ENCODE measurements at regions not wholly inside any gene's neighbourhood (a gene's known extent, or its start where the extent isn't known, plus 50 kb on each side); places are given as distances from the start of the nearest gene placed in this dataset.

GRCh38 chr3:159174715-159175692 is 373.1 kb downstream of the MFSD1 start:
- DNase-seq = no peak

GRCh38 chr3:159178209-159178897 is 376.5 kb downstream of the MFSD1 start:
- no peak for DNase-seq

DNA sequence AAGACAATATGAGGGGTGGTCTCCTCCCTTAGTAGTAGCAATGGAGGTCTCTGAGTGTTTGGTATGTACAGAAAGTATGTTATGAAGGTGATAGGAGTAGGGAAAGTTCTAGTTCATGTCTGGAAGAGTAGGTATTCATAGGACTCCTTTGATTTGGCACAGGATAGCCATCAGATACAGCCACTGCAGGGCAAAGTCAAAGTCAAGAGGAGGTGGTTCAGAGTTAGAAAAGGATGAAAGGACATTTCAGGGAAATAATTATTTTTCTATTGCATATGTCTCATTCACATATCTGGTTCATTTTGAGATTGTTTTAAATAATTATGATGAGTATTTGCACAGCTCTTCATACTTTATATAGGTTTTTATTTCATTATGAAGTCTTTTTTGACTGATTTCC is 381.1 kb downstream of the MFSD1 start:
- DNase-seq = no peak

GRCh38 chr3:159185443-159186050 is 383.7 kb downstream of the MFSD1 start:
- no peak for DNase-seq

GRCh38 chr3:159186581-159186980 is 384.7 kb downstream of the MFSD1 start:
- DNase-seq = no peak

DNA sequence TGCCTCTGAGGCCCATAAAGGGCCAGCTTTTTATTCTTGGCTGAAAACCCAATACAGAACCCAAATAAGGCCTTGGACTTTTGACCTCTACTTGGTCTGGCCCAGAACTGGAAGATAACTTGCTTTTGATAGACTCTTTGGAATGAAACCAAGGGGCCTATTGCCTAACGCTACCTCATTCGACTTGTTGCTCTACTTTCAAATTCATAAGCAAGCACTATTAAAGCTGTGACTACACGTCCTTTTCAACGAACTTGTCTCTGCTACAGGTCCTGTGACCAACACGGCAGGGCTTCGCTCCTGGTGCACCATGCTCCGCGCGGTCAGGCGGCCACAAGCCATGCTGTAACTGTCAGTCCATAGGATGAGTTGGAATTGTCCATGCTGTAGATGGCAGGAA is 385.4 kb downstream of the MFSD1 start:
- DNase-seq = no peak

DNA sequence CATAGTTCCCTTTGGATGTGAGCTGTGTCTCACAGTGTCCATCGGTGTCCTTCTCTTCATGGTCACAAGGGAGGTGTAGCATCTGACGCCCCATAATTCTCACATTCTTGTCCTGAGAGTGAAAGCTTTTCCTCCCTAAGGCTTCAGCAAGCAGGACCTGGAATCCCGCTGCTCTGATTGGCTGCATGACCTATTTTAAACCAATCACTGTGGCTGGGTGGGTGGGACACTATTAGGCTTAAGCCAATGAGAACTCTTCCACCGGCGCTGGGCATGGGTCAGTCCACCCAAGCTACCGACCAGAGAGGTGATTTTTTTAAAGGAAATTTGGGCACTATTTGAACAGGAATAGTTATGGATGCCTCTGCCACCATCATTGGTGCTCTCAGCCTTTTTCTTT is 385.9 kb downstream of the MFSD1 start:
- DNase-seq = no peak

DNA sequence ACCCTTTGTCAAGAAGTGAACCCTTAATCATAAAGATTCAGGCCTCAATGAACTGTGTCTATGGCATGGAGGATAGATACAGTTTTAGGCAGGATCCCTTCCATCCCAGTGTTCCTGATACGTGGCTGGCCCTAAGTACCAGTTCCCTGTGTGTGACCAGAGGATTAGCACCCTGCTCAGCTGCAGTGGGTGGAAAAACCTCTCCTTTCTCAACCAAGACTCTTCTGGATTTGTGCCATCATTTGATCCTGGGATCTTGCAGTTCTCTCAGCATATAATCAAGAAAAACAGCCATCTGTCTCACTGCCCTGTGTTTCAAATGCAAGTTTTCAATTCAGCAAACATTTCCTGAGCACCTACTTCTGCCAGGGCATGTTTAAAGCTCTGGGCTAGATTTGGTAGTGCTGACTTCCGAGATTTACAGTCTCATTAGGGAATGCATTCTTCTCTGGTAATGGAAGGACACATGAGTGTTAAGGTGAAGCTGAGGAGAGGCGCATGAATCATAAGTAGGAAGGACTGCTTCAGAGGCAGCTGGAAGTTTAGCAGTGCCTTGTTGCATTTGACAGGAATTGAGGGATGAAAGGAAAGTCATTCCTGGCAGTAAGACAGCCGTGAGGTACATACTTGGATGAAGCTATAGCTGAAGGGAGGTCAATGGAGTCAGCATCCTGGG is 388.3 kb downstream of the MFSD1 start:
- DNase-seq = no peak

- DNase-seq = no peak
Observed at GRCh38 chr3:159191447-159191846, 389.6 kb downstream of the MFSD1 start.

DNA sequence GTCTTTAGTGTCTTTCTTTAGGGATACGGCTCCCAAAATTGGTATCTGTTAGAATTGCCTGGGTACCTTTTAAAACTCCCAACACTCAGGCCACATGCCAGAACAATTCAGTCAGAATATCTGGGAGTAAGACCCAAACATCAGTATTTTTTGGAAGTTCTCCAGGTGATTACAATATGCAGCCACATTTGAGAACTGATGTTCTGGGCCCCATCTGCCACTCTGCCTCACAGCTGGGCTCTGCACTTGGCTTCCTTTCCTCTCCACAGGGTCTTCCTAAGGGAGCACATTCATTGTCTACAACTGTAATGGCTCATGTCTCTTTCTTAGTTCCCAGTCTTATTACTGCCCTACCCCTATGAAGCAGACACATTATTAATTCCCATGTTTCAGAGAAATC is 394.5 kb downstream of the MFSD1 start:
- DNase-seq = no peak

GRCh38 chr3:159200176-159200575 is 398.3 kb downstream of the MFSD1 start:
- no peak for DNase-seq

GRCh38 chr3:159208050-159208449 is 406.2 kb downstream of the MFSD1 start:
- no peak for DNase-seq

DNA sequence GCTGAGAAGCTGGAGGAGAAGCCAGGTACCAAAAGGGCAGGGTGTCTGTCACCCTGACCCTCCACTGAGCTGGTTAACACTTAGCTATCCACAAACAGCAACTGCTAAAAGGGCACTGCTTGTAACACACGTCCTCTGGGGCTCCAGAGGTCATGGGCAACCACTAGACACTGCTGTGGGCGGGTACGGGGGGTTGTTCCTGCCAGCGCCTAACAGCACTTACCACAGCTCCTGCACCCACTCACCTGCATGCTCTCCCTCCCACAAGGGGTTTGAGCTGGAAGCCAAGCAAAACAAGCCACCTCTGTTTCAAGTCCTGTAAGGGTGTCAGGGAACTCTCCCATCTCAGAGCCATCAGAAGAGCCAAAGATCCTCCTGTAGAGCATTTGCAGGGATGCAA is 407.6 kb downstream of the MFSD1 start:
- no peak for DNase-seq

GRCh38 chr3:159210336-159210735 is 408.5 kb downstream of the MFSD1 start:
- no peak for DNase-seq

DNA sequence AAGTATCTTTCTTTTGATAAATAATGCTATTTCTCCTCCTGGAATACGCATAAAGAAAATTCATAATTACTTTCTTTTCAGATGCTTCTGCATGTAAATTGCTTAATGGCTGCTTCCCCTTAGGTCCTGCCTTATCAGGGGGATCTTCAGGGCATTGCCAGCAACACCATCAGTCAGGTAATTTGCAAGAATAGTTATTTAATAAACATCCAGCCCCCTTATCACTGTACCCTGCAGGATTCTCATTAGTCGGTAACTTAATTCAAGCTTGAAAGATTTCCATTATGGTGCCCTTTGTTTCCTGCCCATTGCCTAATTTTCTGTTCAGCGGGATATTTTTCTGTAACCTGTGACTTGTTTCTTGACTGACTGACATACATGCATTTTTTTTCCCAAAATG is 414.5 kb downstream of the MFSD1 start:
- no peak for DNase-seq

GRCh38 chr3:159219231-159219630 is 417.4 kb downstream of the MFSD1 start:
- no peak for DNase-seq

GRCh38 chr3:159221335-159221734 is 419.5 kb downstream of the MFSD1 start:
- DNase-seq = no peak

- DNase-seq = no peak
Observed at GRCh38 chr3:159229116-159229680, 427.3 kb downstream of the MFSD1 start.

GRCh38 chr3:159232966-159233365 is 431.1 kb downstream of the MFSD1 start:
- no peak for DNase-seq

DNA sequence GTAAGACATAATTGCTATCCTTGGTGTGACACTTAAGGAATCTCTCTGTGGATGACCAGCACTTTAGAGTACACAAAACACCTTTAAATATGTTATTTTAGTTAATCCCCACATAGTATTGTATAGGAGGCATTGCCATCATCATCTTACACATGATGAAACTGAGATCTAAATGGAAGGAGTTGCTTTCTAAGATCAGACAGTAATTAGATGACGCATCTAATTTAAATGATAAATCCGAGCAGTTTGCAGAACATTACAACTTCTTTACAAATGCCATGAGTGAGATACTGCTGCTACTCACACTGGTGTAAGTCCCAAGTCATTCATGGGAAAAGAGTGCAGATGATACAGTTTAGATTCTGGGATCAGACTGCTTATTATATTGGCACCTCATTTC is 431.9 kb downstream of the MFSD1 start:
- DNase-seq = no peak

GRCh38 chr3:159234306-159234705 is 432.5 kb downstream of the MFSD1 start:
- DNase-seq = no peak

- no peak for DNase-seq
Observed at GRCh38 chr3:159236321-159236720, 434.5 kb downstream of the MFSD1 start.

DNA sequence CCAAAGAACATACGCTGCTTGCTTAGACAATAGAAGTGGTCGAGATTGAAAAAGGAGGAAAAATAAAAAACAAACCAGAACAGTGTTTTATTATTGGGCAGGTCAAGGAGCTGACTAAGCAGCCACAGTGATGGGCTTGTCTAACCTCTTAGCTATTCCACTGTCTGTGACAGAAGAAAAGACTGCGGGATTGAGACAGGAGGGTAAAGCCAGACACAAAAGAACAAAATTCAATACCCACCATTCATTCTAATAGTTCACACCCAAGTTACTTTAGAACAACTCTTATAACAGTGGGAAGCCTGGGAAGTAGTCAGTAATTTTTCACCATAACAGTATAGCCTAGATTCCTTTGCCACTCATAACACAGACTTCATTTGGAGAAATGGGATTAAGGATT is 435.4 kb downstream of the MFSD1 start:
- DNase-seq = no peak
